Gastrocnemius medialis (tissue), 4 donors: ENCODE measurements at regions not wholly inside any gene's neighbourhood (a gene's known extent, or its start where the extent isn't known, plus 50 kb on each side); places are given as distances from the start of the nearest gene placed in this dataset.

Source experiments
- ATAC-seq, 2 donors: fragments of 150-250 bp; one replicate each; pipeline ENCODE4 v1.9.1; 2016
- DNase-seq, 2 donors: peaks; one replicate each; pipeline ENCODE4 v3.0.0-alpha.2; 2019
- H3K27ac ChIP-seq, 4 donors: fragments of 200-600 bp; sonication (generic); 1 replicate in 1 of 4; 2 replicates in 3 of 4; pipeline ENCODE4 v1.5.1; 2016 to 2018; ENCODE audit warnings: mild to moderate bottlenecking in 2 of 4, moderate library complexity in 1 of 4
- H3K27me3 ChIP-seq, 3 donors: fragments of 200-600 bp; sonication (generic) in 2 of 3; 1 replicate in 1 of 3; 2 replicates in 2 of 3; pipeline versions ENCODE4 v1.5.1 to v1.6.0; 2016 to 2019; ENCODE audit warnings: mild to moderate bottlenecking in 1 of 3, moderate library complexity in 1 of 3
- H3K36me3 ChIP-seq, 2 donors: fragments of 200-600 bp; sonication (generic) in 1 of 2; one replicate each; pipeline ENCODE4 v1.5.1; 2017 to 2018
- H3K4me1 ChIP-seq, 2 donors: fragments of 200-600 bp; sonication (generic) in 1 of 2; one replicate each; pipeline ENCODE4 v1.5.1; 2016 to 2017; ENCODE audit warnings: mild to moderate bottlenecking in 2 of 2
- H3K4me3 ChIP-seq, 4 donors: fragments of 200-600 bp; sonication (generic) in 3 of 4; 1 replicate in 1 of 4; 2 replicates in 3 of 4; pipeline ENCODE4 v1.5.1; 2016 to 2019; ENCODE audit warnings: mild to moderate bottlenecking in 2 of 4
- H3K9me3 ChIP-seq, 3 donors: fragments of 200-600 bp; sonication (generic) in 2 of 3; 1 replicate in 1 of 3; 2 replicates in 2 of 3; pipeline ENCODE4 v1.5.1; 2016 to 2019
- POLR2A ChIP-seq, 2 donors: fragments of 450-650 bp; IDR thresholded peaks; one replicate each; pipeline ENCODE4 v1.6.1; 2017; ENCODE audit warnings: antibody characterized with exemption in 2 of 2, mild to moderate bottlenecking in 2 of 2, moderate library complexity in 2 of 2
- in situ Hi-C, 4 donors: fragments of 200-750 bp; cut with MboI; loops; one replicate each; pipeline versions ENCODE4 v1.15.0 to v1.8.0; 2017; ENCODE audit warnings: low sequenced_read_pairs in 4 of 4
- intact Hi-C: fragments of 100-400 bp; cut with DNase I; formaldehyde crosslinking; loops from one replicate; pipeline ENCODE4 v1.15.1; 2023; ENCODE audit warnings: low total_unique reads
- TF ChIP-seq, protein P1 (sequence below), 5 experiments: fragments of 450-650 bp in 3 of 5; fragments of 200-600 bp in 2 of 5; sonication (generic) in 2 of 5; IDR thresholded peaks in 4 of 5; conservative IDR thresholded peaks in 1 of 5; 1 replicate in 4 of 5; 2 replicates in 1 of 5; pipeline ENCODE4 v1.5.1; 2016 to 2019; ENCODE audit warnings: antibody characterized with exemption in 5 of 5, mild to moderate bottlenecking in 3 of 5, moderate library complexity in 3 of 5

DNA sequence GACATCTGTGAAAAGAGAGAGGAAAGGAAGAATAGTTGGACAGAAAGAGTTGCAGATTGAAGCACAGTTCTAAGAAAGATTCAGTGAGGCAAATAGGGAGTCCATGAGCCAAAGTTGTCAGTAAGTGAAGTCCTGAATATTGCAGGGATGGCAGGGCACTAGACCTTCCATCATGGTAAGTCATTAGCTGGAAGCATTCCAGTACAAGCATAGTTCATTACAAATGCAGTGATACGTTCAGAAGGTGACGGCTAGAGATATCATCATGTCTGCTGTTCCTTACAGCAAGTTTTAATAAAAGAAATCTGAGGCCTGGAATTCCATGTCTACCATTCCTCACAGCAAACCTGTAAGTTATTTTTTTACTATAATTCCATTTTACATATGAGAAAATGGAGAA lies 720.1 kb downstream of the GBE1 start:
- Histone ChIP-seq H3K36me3 (no peaks in the 10 kb centered on the region), H3K27ac (no peak overlapping the region), H3K9me3 (no peaks in the 10 kb centered on the region), H3K4me1 (no peaks in the 10 kb centered on the region), H3K4me3 (no peak overlapping the region), H3K27me3 (no peaks in the 10 kb centered on the region)
- in situ Hi-C loops (no loop called here), intact Hi-C loops (no loop called here)
- TF ChIP-seq, protein P1, sequence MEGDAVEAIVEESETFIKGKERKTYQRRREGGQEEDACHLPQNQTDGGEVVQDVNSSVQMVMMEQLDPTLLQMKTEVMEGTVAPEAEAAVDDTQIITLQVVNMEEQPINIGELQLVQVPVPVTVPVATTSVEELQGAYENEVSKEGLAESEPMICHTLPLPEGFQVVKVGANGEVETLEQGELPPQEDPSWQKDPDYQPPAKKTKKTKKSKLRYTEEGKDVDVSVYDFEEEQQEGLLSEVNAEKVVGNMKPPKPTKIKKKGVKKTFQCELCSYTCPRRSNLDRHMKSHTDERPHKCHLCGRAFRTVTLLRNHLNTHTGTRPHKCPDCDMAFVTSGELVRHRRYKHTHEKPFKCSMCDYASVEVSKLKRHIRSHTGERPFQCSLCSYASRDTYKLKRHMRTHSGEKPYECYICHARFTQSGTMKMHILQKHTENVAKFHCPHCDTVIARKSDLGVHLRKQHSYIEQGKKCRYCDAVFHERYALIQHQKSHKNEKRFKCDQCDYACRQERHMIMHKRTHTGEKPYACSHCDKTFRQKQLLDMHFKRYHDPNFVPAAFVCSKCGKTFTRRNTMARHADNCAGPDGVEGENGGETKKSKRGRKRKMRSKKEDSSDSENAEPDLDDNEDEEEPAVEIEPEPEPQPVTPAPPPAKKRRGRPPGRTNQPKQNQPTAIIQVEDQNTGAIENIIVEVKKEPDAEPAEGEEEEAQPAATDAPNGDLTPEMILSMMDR (IDR thresholded peaks at IDR 0.05 in 4 of 5, conservative IDR thresholded peaks at IDR 0.05 in 1 of 5): no peak
- TF ChIP-seq POLR2A (IDR thresholded peaks at IDR 0.05): no peak
- no peak for ATAC-seq
- DNase-seq: no peak

DNA sequence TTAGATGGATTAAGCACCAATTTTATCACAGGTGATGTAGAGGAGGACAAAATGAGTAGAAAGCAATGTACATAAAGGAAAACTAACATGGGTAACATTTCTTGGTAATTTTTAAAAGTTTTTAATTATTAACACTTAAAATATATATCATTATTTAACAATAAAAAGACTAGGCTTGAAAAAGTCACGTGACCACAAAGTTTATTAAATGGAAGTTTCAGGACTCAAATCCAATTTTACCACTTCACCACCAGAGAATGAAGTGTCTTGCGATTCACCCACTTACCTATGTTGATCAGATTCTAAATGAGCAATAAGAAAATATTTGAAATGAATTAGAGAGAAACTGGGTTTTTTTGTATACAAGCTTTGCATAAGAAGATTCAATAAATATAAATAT lies 721.3 kb downstream of the GBE1 start:
- in situ Hi-C loops: no loop called here
- DNase-seq (no peak), ATAC-seq (no peak)
- TF ChIP-seq POLR2A (IDR thresholded peaks at IDR 0.05): no peak
- TF ChIP-seq, protein P1 (IDR thresholded peaks at IDR 0.05 in 4 of 5, conservative IDR thresholded peaks at IDR 0.05 in 1 of 5): no peak
- no peaks in the 10 kb centered on the region for H3K36me3 ChIP-seq
- H3K27me3 ChIP-seq: no peaks in the 10 kb centered on the region
- H3K4me3 ChIP-seq: no peak overlapping the region
- H3K4me1 ChIP-seq: no peaks in the 10 kb centered on the region
- intact Hi-C loops: no loop called here
- no peak overlapping the region for H3K27ac ChIP-seq
- no peaks in the 10 kb centered on the region for H3K9me3 ChIP-seq

DNA sequence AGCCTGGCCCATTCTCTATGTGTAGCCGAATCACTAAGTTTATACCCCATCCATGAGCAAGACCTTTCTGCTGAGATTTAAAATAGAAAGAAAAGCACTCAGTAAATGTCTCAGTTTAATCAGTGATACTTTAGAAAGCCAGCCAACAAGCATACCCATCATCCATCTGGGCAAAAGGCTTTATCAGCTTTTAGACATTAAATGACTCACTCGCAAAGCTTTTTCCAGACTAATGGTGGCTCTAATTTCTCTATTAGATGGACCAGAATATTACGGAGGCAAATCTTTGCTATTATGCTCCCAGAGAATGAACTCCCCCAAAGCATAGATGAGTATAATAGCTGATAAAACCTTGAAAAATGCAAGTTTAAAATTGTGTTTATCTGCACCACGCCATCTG lies 727.8 kb downstream of the GBE1 start:
- no peaks in the 10 kb centered on the region for H3K9me3 ChIP-seq
- TF ChIP-seq, protein P1 (IDR thresholded peaks at IDR 0.05 in 4 of 5, conservative IDR thresholded peaks at IDR 0.05 in 1 of 5): no peak
- no peak for TF ChIP-seq POLR2A (IDR thresholded peaks at IDR 0.05)
- H3K4me1 ChIP-seq: no peaks in the 10 kb centered on the region
- no peak overlapping the region for H3K4me3 ChIP-seq
- H3K27ac ChIP-seq: no peak overlapping the region
- ATAC-seq (no peak), DNase-seq (no peak)
- in situ Hi-C loops: no loop called here
- H3K36me3 ChIP-seq: no peaks in the 10 kb centered on the region
- intact Hi-C loops: no loop called here
- H3K27me3 ChIP-seq: no peaks in the 10 kb centered on the region

DNA sequence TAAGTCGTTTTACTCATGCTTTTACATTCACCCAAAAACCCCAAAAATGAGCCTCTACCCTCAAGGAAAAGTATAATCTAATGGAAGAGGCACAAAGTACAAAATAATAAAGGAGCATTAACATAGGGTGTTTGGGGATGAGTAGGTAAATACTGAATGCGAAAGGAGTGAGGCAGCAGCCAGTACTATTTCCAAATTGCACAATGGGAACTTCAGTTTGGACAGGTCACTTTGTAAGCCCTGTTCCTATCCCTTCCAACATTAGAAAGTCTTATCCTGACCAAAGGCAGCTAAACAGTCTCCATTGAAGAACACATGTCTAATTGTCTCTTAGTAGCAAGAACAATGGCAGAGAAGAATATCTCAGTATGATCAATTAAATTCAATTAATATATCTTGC lies 728.3 kb downstream of the GBE1 start:
- ATAC-seq (no peak), DNase-seq (no peak)
- no peaks in the 10 kb centered on the region for H3K36me3 ChIP-seq
- no peak for TF ChIP-seq POLR2A (IDR thresholded peaks at IDR 0.05)
- TF ChIP-seq, protein P1 (IDR thresholded peaks at IDR 0.05 in 4 of 5, conservative IDR thresholded peaks at IDR 0.05 in 1 of 5): no peak
- H3K27ac ChIP-seq: no peak overlapping the region
- H3K9me3 ChIP-seq: no peaks in the 10 kb centered on the region
- intact Hi-C loops (no loop called here), in situ Hi-C loops (no loop called here)
- H3K27me3 ChIP-seq: no peaks in the 10 kb centered on the region
- H3K4me3 ChIP-seq: no peak overlapping the region
- H3K4me1 ChIP-seq: no peaks in the 10 kb centered on the region

DNA sequence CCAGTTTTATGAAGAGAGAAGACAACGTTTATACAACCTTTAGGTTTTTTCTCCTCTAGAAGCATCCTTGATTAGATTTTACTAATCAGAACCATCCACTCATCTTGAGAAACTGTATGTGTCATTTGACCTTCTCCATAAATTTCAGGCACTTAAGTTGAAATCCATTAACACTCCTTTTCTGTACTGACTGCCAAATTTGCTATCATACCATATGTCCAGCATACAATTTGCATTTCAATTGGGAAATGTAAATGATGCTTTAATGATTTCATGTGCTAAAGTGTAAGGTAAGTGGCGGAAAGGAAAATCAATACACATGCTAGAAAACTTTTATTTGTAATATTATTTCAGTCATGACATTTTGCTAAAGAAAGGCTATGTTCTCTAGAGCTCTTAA lies 731.6 kb downstream of the GBE1 start:
- Histone ChIP-seq H3K27me3 (no peaks in the 10 kb centered on the region), H3K4me1 (no peaks in the 10 kb centered on the region), H3K36me3 (no peaks in the 10 kb centered on the region), H3K4me3 (no peak overlapping the region), H3K27ac (no peak overlapping the region), H3K9me3 (no peaks in the 10 kb centered on the region)
- in situ Hi-C loops (no loop called here), intact Hi-C loops (no loop called here)
- TF ChIP-seq POLR2A (IDR thresholded peaks at IDR 0.05): no peak
- TF ChIP-seq, protein P1 (IDR thresholded peaks at IDR 0.05 in 4 of 5, conservative IDR thresholded peaks at IDR 0.05 in 1 of 5): no peak
- ATAC-seq: no peak
- no peak for DNase-seq
